ENCODE measurements at regions not wholly inside any gene's neighbourhood (a gene's known extent, or its start where the extent isn't known, plus 50 kb on each side); places are given as distances from the start of the nearest gene placed in this dataset.

GRCh38 chr9:115686069-115686468 is 467.5 kb upstream of the PAPPA start:
- no peak for TF ChIP-seq CTCF (conservative IDR thresholded peaks at IDR 0.05)
- Histone ChIP-seq H3K23me2 (ENCODE audit: insufficient read length, low read depth, low read length, poor library complexity, severe bottlenecking) (no peaks in the 10 kb centered on the region), H3K27me3 (ENCODE audit: insufficient read depth, low read length) (no peaks in the 10 kb centered on the region), H2BK15ac (ENCODE audit: low read depth, low read length) (no peak overlapping the region), H2BK5ac (ENCODE audit: insufficient read length, low read length) (no peak overlapping the region), H4K8ac (replicated peaks; ENCODE audit: insufficient read length, low read depth, low read length) (no peak overlapping the region), H4K20me1 (ENCODE audit: control insufficient read depth, insufficient read depth, insufficient read length) (no peaks in the 10 kb centered on the region), H4K91ac (ENCODE audit: insufficient read length, low read depth, low read length) (no peak overlapping the region), H2BK120ac (ENCODE audit: low read depth, low read length, poor library complexity, severe bottlenecking) (no peak overlapping the region), H3K79me1 (ENCODE audit: insufficient read depth, low read depth, low read length, poor library complexity, severe bottlenecking) (no peaks in the 10 kb centered on the region), H2AFZ (ENCODE audit: low read length) (no peak overlapping the region), H3K4me1 (ENCODE audit: insufficient read depth, low read length) (no peaks in the 10 kb centered on the region), H3K4ac (ENCODE audit: low read depth, low read length) (no peak overlapping the region), H2BK12ac (ENCODE audit: insufficient read length, low read depth, low read length) (no peak overlapping the region), H3K56ac (ENCODE audit: insufficient read length, low read depth, low read length) (no peak overlapping the region), H3T11ph (ENCODE audit: low read length) (no peak overlapping the region), H4K5ac (ENCODE audit: insufficient read length, low read depth, low read length) (no peak overlapping the region), H3K9me3 (ENCODE audit: control insufficient read depth, low read depth, low read length) (no peaks in the 10 kb centered on the region), H3K4me2 (ENCODE audit: insufficient read depth, insufficient read length, low read length) (no peak overlapping the region), H3K79me2 (ENCODE audit: insufficient read depth, low read length) (no peaks in the 10 kb centered on the region), H3K27ac (ENCODE audit: insufficient read length, low read depth, low read length) (no peak overlapping the region), H3K18ac (ENCODE audit: insufficient read length, low read depth, low read length) (no peak overlapping the region), H2BK20ac (ENCODE audit: low read depth, low read length, poor library complexity, severe bottlenecking) (no peak overlapping the region), H3K9ac (ENCODE audit: extremely low read depth, insufficient read length, low read length) (no peak overlapping the region), H2AK5ac (ENCODE audit: insufficient read length, low read length) (no peak overlapping the region), H3K14ac (ENCODE audit: insufficient read depth, low read length) (no peak overlapping the region), H3K23ac (ENCODE audit: insufficient read length, low read depth, low read length) (no peak overlapping the region)
- Mint-ChIP-seq H3K4me3 (no peak overlapping the region), H3K27ac (no peak overlapping the region), H3K27me3 (ENCODE audit: low read depth) (no peaks in the 10 kb centered on the region), H3K4me1 (no peaks in the 10 kb centered on the region), H3K9me3 (peaks cover 0 to 2% of the 10 kb centered on the region in 2 experiments; a peak in 1 of 5 replicates), H3K36me3 (ENCODE audit: insufficient read depth in 1 of 3, low read depth in 3 of 3) (no peaks in the 10 kb centered on the region; a peak in 1 of 7 replicates)
- DNase-seq = no peak
- no CpG with 5 or more reads among the region's 1 CpG for WGBS (ENCODE audit: extremely low coverage, insufficient read length, low lambda C conversion rate)
